ENCODE measurements at regions not wholly inside any gene's neighbourhood (a gene's known extent, or its start where the extent isn't known, plus 50 kb on each side); places are given as distances from the start of the nearest gene placed in this dataset.

- no peak for TF ChIP-seq CTCF (conservative IDR thresholded peaks at IDR 0.05 in 1 of 2, IDR thresholded peaks at IDR 0.05 in 1 of 2; ENCODE audit: extremely low read depth in 1 of 2, insufficient read depth in 1 of 2, low read depth in 1 of 2, low read length in 2 of 2)
- no peak for TF ChIP-seq EZH2 (IDR thresholded peaks at IDR 0.05; ENCODE audit: borderline replicate concordance, low read length)
Observed at GRCh38 chr15:101120987-101121386, 130.9 kb downstream of the CHSY1 start.

All from mammary epithelial cell (primary cell).